Colonic mucosa (tissue), 4 donors: ENCODE measurements at regions not wholly inside any gene's neighbourhood (a gene's known extent, or its start where the extent isn't known, plus 50 kb on each side); places are given as distances from the start of the nearest gene placed in this dataset.

ENCODE experiments used
- DNase-seq: peaks from one replicate; pipeline ENCODE4 v3.0.0-alpha.2; 2020
- H3K27ac ChIP-seq: fragments of 200-600 bp; one replicate; pipeline ENCODE4 v1.8.0; 2021
- H3K27me3 ChIP-seq: fragments of 200-600 bp; one replicate; pipeline ENCODE4 v1.8.0; 2021
- H3K36me3 ChIP-seq: fragments of 200-600 bp; one replicate; pipeline ENCODE4 v1.8.0; 2021
- H3K4me1 ChIP-seq: fragments of 200-600 bp; one replicate; pipeline ENCODE4 v1.8.0; 2021; ENCODE audit warnings: mild to moderate bottlenecking
- H3K4me3 ChIP-seq: fragments of 200-600 bp; one replicate; pipeline ENCODE4 v1.8.0; 2021
- H3K9ac ChIP-seq, 2 donors: one replicate each; pipeline ENCODE4 v1.7.0; 2013; ENCODE audit warnings: control low read depth in 2 of 2, low read depth in 2 of 2, low read length in 2 of 2
- H3K9me3 ChIP-seq: fragments of 200-600 bp; one replicate; pipeline ENCODE4 v1.8.0; 2021
- intact Hi-C: fragments of 100-400 bp; cut with DNase I; formaldehyde crosslinking; loops from one replicate; pipeline ENCODE4 v1.14.1; 2022
- TF ChIP-seq, protein P1 (sequence below): fragments of 200-600 bp; IDR thresholded peaks from one replicate; pipeline ENCODE4 v1.8.0; 2022; ENCODE audit warnings: antibody characterized with exemption, mild to moderate bottlenecking
- donor health status: healthy.
- donor health status: DM: no; HTN: no; CAD: no.
- donor health status: DM: no; HTN: no; CAD: no.

DNA sequence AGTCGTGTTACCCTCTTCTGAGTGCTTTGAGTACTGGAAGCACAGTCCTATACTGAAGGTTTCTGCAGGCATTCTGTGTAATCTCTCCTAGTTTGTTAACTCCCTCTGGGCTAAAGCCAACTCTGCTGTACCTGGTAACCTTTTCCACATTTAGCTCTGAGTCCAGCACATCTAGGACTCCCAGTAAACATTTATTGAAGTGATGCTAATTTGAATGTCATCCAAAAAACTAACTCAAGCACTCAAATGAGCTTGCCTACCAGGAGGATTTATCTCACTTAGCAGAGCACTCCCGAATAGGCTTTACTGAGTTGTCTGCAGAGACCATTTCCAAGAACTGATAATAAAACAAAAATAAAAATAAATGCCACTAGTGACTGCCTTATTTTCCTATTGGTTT is 79.5 kb upstream of the NFIB start:
- no peak overlapping the region for H3K4me3 ChIP-seq
- no peaks in the 10 kb centered on the region for H3K4me1 ChIP-seq
- no peak for DNase-seq
- no peak overlapping the region for H3K9ac ChIP-seq
- TF ChIP-seq, protein P1, sequence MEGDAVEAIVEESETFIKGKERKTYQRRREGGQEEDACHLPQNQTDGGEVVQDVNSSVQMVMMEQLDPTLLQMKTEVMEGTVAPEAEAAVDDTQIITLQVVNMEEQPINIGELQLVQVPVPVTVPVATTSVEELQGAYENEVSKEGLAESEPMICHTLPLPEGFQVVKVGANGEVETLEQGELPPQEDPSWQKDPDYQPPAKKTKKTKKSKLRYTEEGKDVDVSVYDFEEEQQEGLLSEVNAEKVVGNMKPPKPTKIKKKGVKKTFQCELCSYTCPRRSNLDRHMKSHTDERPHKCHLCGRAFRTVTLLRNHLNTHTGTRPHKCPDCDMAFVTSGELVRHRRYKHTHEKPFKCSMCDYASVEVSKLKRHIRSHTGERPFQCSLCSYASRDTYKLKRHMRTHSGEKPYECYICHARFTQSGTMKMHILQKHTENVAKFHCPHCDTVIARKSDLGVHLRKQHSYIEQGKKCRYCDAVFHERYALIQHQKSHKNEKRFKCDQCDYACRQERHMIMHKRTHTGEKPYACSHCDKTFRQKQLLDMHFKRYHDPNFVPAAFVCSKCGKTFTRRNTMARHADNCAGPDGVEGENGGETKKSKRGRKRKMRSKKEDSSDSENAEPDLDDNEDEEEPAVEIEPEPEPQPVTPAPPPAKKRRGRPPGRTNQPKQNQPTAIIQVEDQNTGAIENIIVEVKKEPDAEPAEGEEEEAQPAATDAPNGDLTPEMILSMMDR = no peak
- no peak overlapping the region for H3K27ac ChIP-seq
- no peaks in the 10 kb centered on the region for H3K27me3 ChIP-seq
- intact Hi-C loops = no loop called here
- no peaks in the 10 kb centered on the region for H3K36me3 ChIP-seq
- no peaks in the 10 kb centered on the region for H3K9me3 ChIP-seq

DNA sequence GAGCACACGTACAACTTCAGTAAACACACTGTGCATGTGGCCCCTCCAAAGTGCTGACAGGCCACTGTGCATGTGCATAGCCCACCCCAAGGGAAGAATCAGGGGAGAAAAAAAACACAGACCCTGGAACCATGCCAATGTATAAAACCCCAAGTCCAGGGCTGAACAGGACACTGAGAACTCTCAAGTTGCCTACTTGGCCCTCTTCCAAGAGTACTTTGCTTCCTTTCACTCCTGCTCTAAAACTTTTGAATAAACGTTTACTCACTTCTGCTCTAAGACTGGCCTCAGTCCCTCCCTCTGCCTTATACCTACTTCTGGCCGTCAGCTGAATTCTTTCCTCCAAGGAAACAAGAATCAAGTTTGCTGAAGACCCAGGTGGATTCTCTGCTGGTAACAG is 77.7 kb upstream of the NFIB start:
- H3K27ac ChIP-seq = no peak overlapping the region
- no peak overlapping the region for H3K4me3 ChIP-seq
- H3K9ac ChIP-seq = no peak overlapping the region
- H3K36me3 ChIP-seq = no peaks in the 10 kb centered on the region
- intact Hi-C loops = no loop called here
- TF ChIP-seq, protein P1 = no peak
- no peaks in the 10 kb centered on the region for H3K9me3 ChIP-seq
- DNase-seq = no peak
- no peaks in the 10 kb centered on the region for H3K27me3 ChIP-seq
- no peaks in the 10 kb centered on the region for H3K4me1 ChIP-seq

DNA sequence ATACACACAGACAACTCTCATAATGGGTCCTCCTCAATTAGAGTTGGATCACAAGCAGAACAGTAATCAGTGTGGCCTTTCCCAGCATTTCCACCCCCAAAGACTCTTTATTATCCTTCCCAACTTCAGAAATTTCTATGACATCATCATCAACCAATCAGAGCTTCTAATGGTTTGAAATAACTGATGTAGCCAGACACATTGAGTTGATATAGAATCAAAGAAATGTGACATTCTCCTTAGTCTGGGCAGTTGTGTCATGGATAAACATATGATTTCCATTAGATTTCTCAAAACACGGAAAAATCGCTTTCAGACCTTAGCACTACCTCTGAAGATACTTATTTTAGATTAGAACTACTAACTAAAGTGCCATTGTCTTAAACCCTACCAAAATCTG is 75.7 kb upstream of the NFIB start:
- TF ChIP-seq, protein P1 = no peak
- Histone ChIP-seq H3K9me3 (no peaks in the 10 kb centered on the region), H3K27me3 (no peaks in the 10 kb centered on the region), H3K27ac (no peak overlapping the region), H3K4me3 (no peak overlapping the region), H3K4me1 (no peaks in the 10 kb centered on the region), H3K36me3 (no peaks in the 10 kb centered on the region), H3K9ac (no peak overlapping the region)
- no peak for DNase-seq
- intact Hi-C loops = no loop called here

DNA sequence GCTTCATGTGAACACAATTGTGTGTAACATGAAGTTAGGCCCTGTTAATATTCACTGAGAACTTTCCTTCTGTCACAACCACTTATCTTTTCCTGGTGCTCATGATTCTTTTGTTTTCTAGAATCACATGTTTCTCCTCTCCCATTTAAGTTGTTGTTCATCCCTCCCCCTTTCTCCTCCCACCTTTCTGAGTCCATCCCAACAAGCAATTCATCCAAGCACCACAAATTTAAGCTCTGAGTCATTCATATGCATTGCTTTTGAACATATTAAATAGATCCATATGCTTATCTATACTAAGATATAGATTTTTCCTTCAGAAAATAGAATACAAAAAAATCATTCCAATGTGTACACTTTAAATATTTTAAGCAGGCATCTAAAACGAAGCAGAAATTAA is 75.2 kb upstream of the NFIB start:
- Histone ChIP-seq H3K4me1 (no peaks in the 10 kb centered on the region), H3K27ac (no peak overlapping the region), H3K27me3 (no peaks in the 10 kb centered on the region), H3K4me3 (no peak overlapping the region), H3K36me3 (no peaks in the 10 kb centered on the region), H3K9me3 (no peaks in the 10 kb centered on the region), H3K9ac (no peak overlapping the region)
- TF ChIP-seq, protein P1 = no peak
- intact Hi-C loops = no loop called here
- no peak for DNase-seq

DNA sequence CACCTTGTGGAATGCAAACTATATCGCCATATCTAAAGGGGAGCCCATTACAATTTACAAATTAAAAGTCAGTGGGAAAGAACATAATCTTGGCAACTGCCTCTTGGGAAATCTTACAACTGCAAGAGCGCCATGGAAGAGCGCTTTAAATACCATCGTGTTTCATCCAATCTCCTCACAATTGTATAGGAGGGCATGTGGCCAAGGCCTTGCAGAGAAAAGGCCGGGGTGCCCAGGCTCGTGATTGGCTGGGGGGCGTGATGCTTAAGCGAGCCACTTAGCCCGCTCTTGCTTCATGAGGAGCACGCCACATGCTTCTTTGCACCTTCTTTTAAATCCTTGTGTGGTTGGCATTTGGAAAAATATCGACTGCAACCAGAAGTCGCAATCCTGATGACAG is 69.8 kb upstream of the NFIB start:
- TF ChIP-seq, protein P1 = no peak
- Histone ChIP-seq H3K9ac (no peak overlapping the region), H3K4me1 (no peaks in the 10 kb centered on the region), H3K27me3 (no peaks in the 10 kb centered on the region), H3K4me3 (no peak overlapping the region), H3K27ac (no peak overlapping the region), H3K36me3 (no peaks in the 10 kb centered on the region), H3K9me3 (no peaks in the 10 kb centered on the region)
- DNase-seq = no peak
- intact Hi-C loops = no loop called here

DNA sequence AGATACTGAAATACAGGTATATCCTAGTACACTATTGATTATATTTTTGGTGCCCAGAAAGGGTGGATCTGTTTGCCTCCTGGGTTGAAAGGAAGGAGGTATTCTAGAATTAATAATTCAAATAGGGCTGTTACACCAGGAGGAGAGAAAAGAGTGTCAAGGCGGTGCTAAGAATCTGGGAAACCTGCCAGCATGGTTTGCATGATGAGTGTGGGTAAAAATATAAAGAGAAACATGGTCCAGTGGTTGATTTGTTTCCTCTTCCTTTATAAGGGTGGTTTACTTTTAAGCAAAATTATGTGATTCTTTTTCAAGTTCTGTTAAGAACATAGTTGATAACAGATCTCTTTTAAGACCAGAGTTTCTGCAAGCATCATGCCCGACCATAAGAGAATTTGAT is 69.4 kb upstream of the NFIB start:
- DNase-seq = no peak
- no peaks in the 10 kb centered on the region for H3K27me3 ChIP-seq
- H3K36me3 ChIP-seq = no peaks in the 10 kb centered on the region
- H3K27ac ChIP-seq = no peak overlapping the region
- TF ChIP-seq, protein P1 = no peak
- intact Hi-C loops = no loop called here
- no peaks in the 10 kb centered on the region for H3K4me1 ChIP-seq
- no peak overlapping the region for H3K4me3 ChIP-seq
- no peaks in the 10 kb centered on the region for H3K9me3 ChIP-seq
- H3K9ac ChIP-seq = no peak overlapping the region
